K562 (cell line): ENCODE measurements at regions not wholly inside any gene's neighbourhood (a gene's known extent, or its start where the extent isn't known, plus 50 kb on each side); places are given as distances from the start of the nearest gene placed in this dataset.

Experiments used
- ATAC-seq: fragments of 200-7000 bp; cut with Tn5 transposase; 3 replicates; pipeline ENCODE4 v1.9.1; 2020; ENCODE audit warnings: moderate library complexity
- BruUV-seq: library from RNA; stranded (reverse); fragments of 400-500 nt; replicated peaks from 2 replicates; lab custom pipeline; 2021; lab: Mats Ljungman, UMichigan
- CTCF ChIA-PET: fragments of 300-600 bp; formaldehyde crosslinking; extraction: SDS; loops from one replicate; lab custom pipeline; 2021; ENCODE audit warnings: low intra/inter-chr PET ratio; lab: Yijun Ruan, JAX
- POLR2A ChIA-PET: fragments of 300-600, 350-650 bp; sonication (Branson Sonifier 250); formaldehyde crosslinking; extraction: SDS; loops from one replicate; lab custom pipeline; 2021; ENCODE audit warnings: antibody characterized with exemption, inconsistent platforms; lab: Yijun Ruan, JAX
- DNase-seq, 4 experiments: peaks; one replicate each; pipeline versions ENCODE4 v3.0.0 to v3.0.0-alpha.2; 2011 to 2018; ENCODE audit warnings: low spot score in 3 of 4, mixed read lengths in 3 of 4; ENCODE audit errors: extremely low read depth in 1 of 4
- FAIRE-seq: peaks from 2 replicates; lab custom pipeline; 2011; peaks lifted over from hg19 to GRCh38; lab: Jason Lieb, UNC
- H2AFZ ChIP-seq: 2 replicates; pipeline ENCODE4 v1.6.0; 2011; ENCODE audit warnings: low read depth, low read length, control low read depth, inconsistent platforms
- H3K27ac ChIP-seq: fragments of 200-600 bp; 3 replicates; pipeline ENCODE4 v1.8.0; 2011; ENCODE audit warnings: low read depth, mild to moderate bottlenecking, control low read depth, inconsistent platforms, low read length, moderate library complexity, mixed read lengths; ENCODE audit errors: extremely low read depth
- H3K27me3 ChIP-seq, 2 experiments: fragments of 300-600 bp in 1 of 2; 2 replicates in 1 of 2; 3 replicates in 1 of 2; pipeline versions ENCODE4 v1.6.0 to v1.8.0; 2011; ENCODE audit warnings: inconsistent platforms in 2 of 2, low read length in 2 of 2, mild to moderate bottlenecking in 1 of 2, mixed read lengths in 1 of 2, moderate library complexity in 1 of 2; ENCODE audit not compliant: control insufficient read depth in 2 of 2, insufficient read depth in 2 of 2
- H3K36me3 ChIP-seq: fragments of 300-600 bp; 3 replicates; pipeline ENCODE4 v1.8.0; 2011; ENCODE audit warnings: mild to moderate bottlenecking, low read length, inconsistent platforms; ENCODE audit not compliant: control insufficient read depth, insufficient read depth
- H3K4me1 ChIP-seq, 2 experiments: fragments of 200-600 bp in 1 of 2; replicated peaks in 1 of 2; 2 replicates in 1 of 2; 3 replicates in 1 of 2; pipeline versions ENCODE4 v1.5.1 to v1.8.0; 2011; ENCODE audit warnings: inconsistent platforms in 2 of 2, low read length in 2 of 2, mild to moderate bottlenecking in 1 of 2, mixed read lengths in 1 of 2, moderate library complexity in 1 of 2; ENCODE audit not compliant: control insufficient read depth in 2 of 2, insufficient read depth in 2 of 2
- H3K4me2 ChIP-seq: 2 replicates; pipeline ENCODE4 v1.6.1; 2011; ENCODE audit warnings: low read length, control low read depth, inconsistent platforms, mixed read lengths; ENCODE audit not compliant: insufficient read depth
- H3K4me3 ChIP-seq: fragments of 200-600 bp; sonication (generic), shearing (Covaris generic); 2 replicates; pipeline ENCODE4 v1.5.1; 2016; ENCODE audit warnings: control low read depth, inconsistent platforms
- H3K79me2 ChIP-seq: fragments of 200-600 bp; 3 replicates; pipeline ENCODE4 v1.8.0; 2011; ENCODE audit warnings: low read length, inconsistent platforms; ENCODE audit not compliant: control insufficient read depth, insufficient read depth
- H3K9ac ChIP-seq, 2 experiments: 2 replicates each; pipeline versions ENCODE4 v1.6.0 to v1.6.1; 2011; ENCODE audit warnings: low read depth in 2 of 2, low read length in 2 of 2, control low read depth in 1 of 2, inconsistent platforms in 1 of 2, mild to moderate bottlenecking in 1 of 2, mixed read lengths in 1 of 2; ENCODE audit not compliant: insufficient read depth in 1 of 2
- H3K9me1 ChIP-seq: one replicate; pipeline ENCODE4 v1.6.0; 2011; ENCODE audit warnings: inconsistent platforms, mild to moderate bottlenecking, low read length, moderate library complexity; ENCODE audit not compliant: control insufficient read depth, insufficient read depth
- H3K9me3 ChIP-seq: replicated peaks from 2 replicates; pipeline ENCODE4 v1.5.1; 2011; ENCODE audit warnings: low read depth, low read length, inconsistent platforms; ENCODE audit not compliant: control insufficient read depth, insufficient read depth
- H4K20me1 ChIP-seq: replicated peaks from 2 replicates; pipeline ENCODE4 v1.6.1; 2011; ENCODE audit warnings: low read length, inconsistent platforms, mixed read lengths; ENCODE audit not compliant: control insufficient read depth, insufficient read depth
- CHD2 ChIP-seq: IDR thresholded peaks from 2 replicates; pipeline ENCODE4 v1.6.1; 2011; ENCODE audit warnings: low read depth, low read length
- CREB1 ChIP-seq, 2 experiments: sonication (generic) in 1 of 2; formaldehyde crosslinking in 1 of 2; IDR thresholded peaks; 2 replicates each; pipeline versions ENCODE4 v1.6.1 to v1.8.0; 2012 to 2022; ENCODE audit warnings: inconsistent platforms in 1 of 2, mild to moderate bottlenecking in 1 of 2, missing genetic modification reagents in 1 of 2, moderate library complexity in 1 of 2
- DIDO1 ChIP-seq: fragments of 450-650 bp; IDR thresholded peaks from 2 replicates; pipeline ENCODE4 v1.6.1; 2016; ENCODE audit warnings: low read depth, missing biosample characterization, missing genetic modification characterization
- ELF1 ChIP-seq: fragments of 200-800 bp; sonication (Bioruptor generic); IDR thresholded peaks from 2 replicates; pipeline ENCODE4 v1.6.1; 2016; ENCODE audit warnings: missing genetic modification characterization, missing compliant biosample characterization
- NFATC3 ChIP-seq: fragments of 450-650 bp; IDR thresholded peaks from 2 replicates; pipeline ENCODE4 v1.6.1; 2017; ENCODE audit warnings: mild to moderate bottlenecking
- NR4A1 ChIP-seq, 2 experiments: fragments of 250-450 bp in 1 of 2; fragments of 450-650 bp in 1 of 2; sonication (Bioruptor Pico) in 1 of 2; IDR thresholded peaks; 2 replicates each; pipeline versions ENCODE4 v1.4.0 to v1.6.1; 2016 to 2020; ENCODE audit warnings: mild to moderate bottlenecking in 2 of 2, missing compliant biosample characterization in 1 of 2, missing genetic modification characterization in 1 of 2, moderate library complexity in 1 of 2
- POLR2H ChIP-seq: IDR thresholded peaks from 2 replicates; pipeline ENCODE4 v1.6.1; 2016; ENCODE audit warnings: missing genetic modification characterization, low read depth, mild to moderate bottlenecking, control low read depth, missing compliant biosample characterization, moderate library complexity
- SOX6 ChIP-seq: fragments of 450-650 bp; IDR thresholded peaks from 2 replicates; pipeline ENCODE4 v1.6.1; 2014; ENCODE audit warnings: mild to moderate bottlenecking
- ZBTB40 ChIP-seq, 2 experiments: fragments of 450-650 bp in 1 of 2; sonication (generic) in 1 of 2; formaldehyde crosslinking in 1 of 2; IDR thresholded peaks; 2 replicates each; pipeline versions ENCODE4 v1.7.1 to v1.9.0; 2016 to 2022; ENCODE audit warnings: inconsistent platforms in 1 of 2, mild to moderate bottlenecking in 1 of 2, missing genetic modification reagents in 1 of 2
- ZNF121 ChIP-seq: sonication (generic); formaldehyde crosslinking; conservative IDR thresholded peaks from 2 replicates; pipeline ENCODE4 v1.8.0; 2022; ENCODE audit warnings: missing genetic modification reagents
- ZNF134 ChIP-seq: fragments of 250-450 bp; sonication (Bioruptor Pico); conservative IDR thresholded peaks from 2 replicates; pipeline ENCODE4 v1.4.0; 2020
- WGBS: fragments of 100-300 bp; shearing (Covaris generic); methylation state at CpG from one replicate; pipeline ENCODE4 v1.1.6; 2016; ENCODE audit warnings: low coverage, mixed read lengths; ENCODE audit not compliant: insufficient coverage; ENCODE audit errors: missing lambda C conversion rate; 5-methylcytosine and 5-hydroxymethylcytosine counted together
- in situ Hi-C: fragments of 300-500 bp; cut with MboI; formaldehyde crosslinking; loops from 4 replicates; pipeline ENCODE4 v1.15.0; 2018; ENCODE audit warnings: inconsistent platforms, mixed read lengths
- intact Hi-C: fragments of 100-400 bp; cut with micrococcal nuclease; formaldehyde crosslinking; loops from 2 replicates; pipeline ENCODE4 v1.14.2; 2022
- TF ChIP-seq, protein P1 (sequence below): fragments of 250-450 bp; sonication (Bioruptor Pico); IDR thresholded peaks from 2 replicates; pipeline ENCODE4 v1.9.0; 2021; ENCODE audit warnings: mild to moderate bottlenecking

DNA sequence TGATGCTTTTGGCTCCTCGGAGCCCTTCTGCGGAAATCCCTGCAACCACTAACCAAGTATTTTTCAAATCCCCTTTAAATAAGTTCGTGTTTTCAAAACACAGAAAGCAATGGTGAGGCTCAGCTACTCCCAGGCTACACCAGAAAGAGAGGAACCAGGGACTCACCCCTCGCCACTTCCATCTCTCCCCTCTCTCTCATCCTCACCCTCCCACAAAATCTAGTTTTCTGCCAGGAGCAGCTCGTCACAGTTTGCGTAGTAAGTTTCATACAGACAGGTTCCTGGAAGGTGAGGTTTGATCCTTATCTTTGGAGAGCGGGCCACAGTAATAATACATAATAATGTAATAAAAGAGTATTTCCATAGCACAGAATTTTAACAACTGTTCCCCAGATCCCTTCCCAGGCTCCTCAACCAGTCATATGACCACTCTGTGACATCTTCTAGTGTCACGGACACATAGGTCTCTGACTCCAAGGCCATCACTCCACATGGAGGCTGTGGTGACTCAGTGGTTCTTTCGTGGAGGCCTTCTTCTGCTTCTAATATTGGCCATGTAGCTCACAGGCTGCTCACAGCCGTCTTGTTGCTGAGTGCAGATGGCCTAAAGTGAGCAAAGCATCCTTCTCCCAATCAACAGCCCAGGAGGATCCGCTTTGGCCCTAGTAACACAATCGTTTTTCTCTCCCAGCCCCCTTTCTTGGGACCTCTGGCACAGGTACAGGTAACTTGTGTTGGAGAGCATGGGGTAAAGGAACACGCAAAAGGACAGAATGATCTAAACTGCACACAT, 295.7 kb downstream of the CDC5L start (continued):
- TF ChIP-seq, protein P1, sequence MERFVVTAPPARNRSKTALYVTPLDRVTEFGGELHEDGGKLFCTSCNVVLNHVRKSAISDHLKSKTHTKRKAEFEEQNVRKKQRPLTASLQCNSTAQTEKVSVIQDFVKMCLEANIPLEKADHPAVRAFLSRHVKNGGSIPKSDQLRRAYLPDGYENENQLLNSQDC: no peak

GRCh38 chr6:44685213-44685612, 297.7 kb downstream of the CDC5L start:
- H3K9me3 ChIP-seq: no peaks in the 10 kb centered on the region
- FAIRE-seq (no peak), ATAC-seq (no peak), DNase-seq (no peak)
- intact Hi-C loops: no loop called here
- no TSS peak for BruUV-seq
- ChIA-PET POLR2A (no interaction called here), CTCF (no interaction called here)
- no peak overlapping the region for H3K4me2 ChIP-seq
- H3K4me1 ChIP-seq: no peaks in the 10 kb centered on the region
- H3K9ac ChIP-seq: no peak overlapping the region
- WGBS: 0% methylated on average over 2 of the region's 2 CpGs
- in situ Hi-C loops: no loop called here
- H3K27me3 ChIP-seq: peaks cover 0 to 12% of the 10 kb centered on the region in 2 experiments; a peak in 1 of 5 replicates
- H2AFZ ChIP-seq: no peak overlapping the region
- no peaks in the 10 kb centered on the region for H4K20me1 ChIP-seq
- no peaks in the 10 kb centered on the region for H3K79me2 ChIP-seq
- no peak overlapping the region for H3K27ac ChIP-seq
- H3K36me3 ChIP-seq: no peaks in the 10 kb centered on the region
- no peak overlapping the region for H3K4me3 ChIP-seq
- H3K9me1 ChIP-seq: no peaks in the 10 kb centered on the region
- TF ChIP-seq CREB1 (IDR thresholded peaks at IDR 0.05) (no peak), CREB1 (CRISPR knock-in tag; IDR thresholded peaks at IDR 0.05) (no peak), ZBTB40 (IDR thresholded peaks at IDR 0.05) (no peak), ZBTB40 (CRISPR knock-in tag; IDR thresholded peaks at IDR 0.05) (no peak), NR4A1 (CRISPR knock-in tag; IDR thresholded peaks at IDR 0.05) (no peak), NR4A1 (tag; IDR thresholded peaks at IDR 0.05) (no peak), CHD2 (no peak), POLR2H (tag) (no peak), ZNF121 (no peak), SOX6 (no peak), DIDO1 (tag) (no peak), NFATC3 (no peak), ELF1 (no peak), ZNF134 (no peak)
